A673 (cell line): ENCODE measurements at regions not wholly inside any gene's neighbourhood (a gene's known extent, or its start where the extent isn't known, plus 50 kb on each side); places are given as distances from the start of the nearest gene placed in this dataset.

ENCODE experiments used
- BruUV-seq: library from RNA; stranded (reverse); fragments of 400-500 nt; replicated peaks from 2 replicates; lab custom pipeline; 2021; lab: Mats Ljungman, UMichigan
- CTCF ChIA-PET: fragments of 300-600 bp; sonication (Branson Sonifier 250); formaldehyde crosslinking; loops from one replicate; lab custom pipeline; 2022; ENCODE audit warnings: antibody characterized with exemption; lab: Charles Lee
- POLR2A ChIA-PET: fragments of 300-600 bp; sonication (Branson Sonifier 250); formaldehyde crosslinking; loops from one replicate; lab custom pipeline; 2022; ENCODE audit warnings: antibody characterized with exemption; ENCODE audit not compliant: low non-redundant PET; lab: Charles Lee
- DNase-seq: peaks from one replicate; pipeline ENCODE4 v3.0.0-alpha.2; 2015; ENCODE audit warnings: low spot score
- H3K27ac ChIP-seq: fragments of 200-600 bp; sonication (generic); 2 replicates; pipeline ENCODE4 v1.5.1; 2016; ENCODE audit warnings: mixed run types, low read depth, mild to moderate bottlenecking, mixed read lengths, antibody characterized with exemption, low read length; ENCODE audit not compliant: poor library complexity, severe bottlenecking
- H3K27me3 ChIP-seq: fragments of 200-600 bp; sonication (generic); replicated peaks from 2 replicates; pipeline ENCODE4 v1.6.1; 2017; ENCODE audit warnings: mixed run types, low read depth, mild to moderate bottlenecking, mixed read lengths, antibody characterized with exemption, low read length; ENCODE audit not compliant: insufficient read depth, poor library complexity
- H3K36me3 ChIP-seq: fragments of 200-600 bp; sonication (generic); 2 replicates; pipeline ENCODE4 v1.6.1; 2016; ENCODE audit warnings: mixed run types, mild to moderate bottlenecking, mixed read lengths, antibody characterized with exemption, low read length; ENCODE audit not compliant: insufficient read depth, poor library complexity, severe bottlenecking
- H3K4me1 ChIP-seq: fragments of 200-600 bp; sonication (generic); 2 replicates; pipeline ENCODE4 v1.6.1; 2017; ENCODE audit warnings: mixed run types, mild to moderate bottlenecking, mixed read lengths, antibody characterized with exemption, low read length; ENCODE audit not compliant: insufficient read depth, poor library complexity, severe bottlenecking
- H3K4me3 ChIP-seq: fragments of 200-600 bp; sonication (generic); 2 replicates; pipeline ENCODE4 v1.5.1; 2016; ENCODE audit warnings: low read depth, mixed run types, mild to moderate bottlenecking, mixed read lengths, low read length; ENCODE audit not compliant: poor library complexity, severe bottlenecking
- H3K9me3 ChIP-seq: fragments of 200-600 bp; sonication (generic); 2 replicates; pipeline ENCODE4 v1.6.1; 2016; ENCODE audit warnings: mixed run types, low read depth, mild to moderate bottlenecking, mixed read lengths, antibody characterized with exemption, low read length; ENCODE audit not compliant: poor library complexity, severe bottlenecking
- CTCF ChIP-seq: fragments of 300-800, 200-600 bp; sonication (generic); conservative IDR thresholded peaks from 2 replicates; pipeline ENCODE4 v1.5.1; 2017; ENCODE audit warnings: low read depth, mild to moderate bottlenecking, antibody characterized with exemption, low read length, moderate library complexity, mixed read lengths
- EZH2 ChIP-seq: fragments of 200-600 bp; sonication (generic); IDR thresholded peaks from 2 replicates; pipeline ENCODE4 v1.6.1; 2017; ENCODE audit warnings: borderline replicate concordance, low read depth, mild to moderate bottlenecking, mixed read lengths, antibody characterized with exemption, low read length; ENCODE audit not compliant: poor library complexity, severe bottlenecking
- intact Hi-C: fragments of 100-400 bp; cut with micrococcal nuclease; formaldehyde crosslinking; loops from one replicate; pipeline ENCODE4 v1.10.0; 2022; ENCODE audit not compliant: unreplicated experiment

DNA sequence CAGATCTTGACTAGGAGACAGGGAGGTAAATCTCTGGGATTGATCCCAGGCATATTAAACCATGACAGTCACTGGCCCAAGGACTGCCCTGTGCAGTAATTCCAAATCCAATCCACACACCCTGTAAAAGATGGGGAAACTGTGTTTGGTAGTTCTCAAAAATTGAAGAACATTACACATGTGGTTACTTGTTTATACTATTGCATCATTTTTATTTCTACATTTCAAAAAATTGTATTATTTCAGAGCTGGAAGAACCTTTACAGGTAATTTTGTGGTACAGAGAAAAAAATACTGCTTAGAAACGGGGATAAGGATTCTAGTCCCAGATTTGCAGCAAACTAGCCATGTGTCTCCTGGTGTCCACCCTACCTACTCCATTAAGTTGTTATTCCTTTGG, 400.5 kb downstream of the LRIG3 start:
- no TSS peak for BruUV-seq
- CTCF ChIA-PET, result no interaction called here
- intact Hi-C loops, result no loop called here

DNA sequence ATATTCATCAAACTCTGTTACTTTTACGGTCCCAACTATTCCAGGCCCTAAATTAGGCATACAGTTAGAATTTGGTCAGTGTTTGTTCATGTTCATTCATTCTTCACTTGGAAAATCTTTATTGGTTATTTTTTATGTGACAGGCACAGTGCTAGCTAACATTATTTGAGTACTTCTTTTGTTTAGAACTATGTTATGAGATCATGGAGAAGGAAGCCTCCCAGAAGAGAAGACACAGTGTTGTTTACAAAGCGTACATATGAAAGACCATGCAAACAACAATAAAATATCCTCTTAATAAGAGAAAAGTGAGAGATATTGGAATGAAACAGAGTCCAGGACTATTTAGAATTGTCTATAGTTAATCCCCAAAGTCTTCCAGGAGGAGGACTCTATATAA, 399.2 kb downstream of the LRIG3 start:
- Histone ChIP-seq H3K36me3 (no peaks in the 10 kb centered on the region), H3K4me1 (no peaks in the 10 kb centered on the region), H3K4me3 (no peak overlapping the region), H3K27me3 (no peaks in the 10 kb centered on the region), H3K27ac (no peak overlapping the region), H3K9me3 (peaks cover 13% of the 10 kb centered on the region)
- ChIA-PET CTCF (no interaction called here), POLR2A (no interaction called here)
- TF ChIP-seq EZH2 (no peak), CTCF (no peak)
- intact Hi-C loops, result no loop called here
- DNase-seq, result no peak
- BruUV-seq, result no TSS peak

More for the DNA sequence above, 400.5 kb downstream of the LRIG3 start:
- peaks cover 13% of the 10 kb centered on the region for H3K9me3 ChIP-seq
- no peaks in the 10 kb centered on the region for H3K36me3 ChIP-seq
- no peak overlapping the region for H3K27ac ChIP-seq
- no peak overlapping the region for H3K4me3 ChIP-seq
- no peak for DNase-seq
- POLR2A ChIA-PET, result no interaction called here
- no peaks in the 10 kb centered on the region for H3K4me1 ChIP-seq
- TF ChIP-seq CTCF (no peak), EZH2 (no peak)
- H3K27me3 ChIP-seq, result no peaks in the 10 kb centered on the region

DNA sequence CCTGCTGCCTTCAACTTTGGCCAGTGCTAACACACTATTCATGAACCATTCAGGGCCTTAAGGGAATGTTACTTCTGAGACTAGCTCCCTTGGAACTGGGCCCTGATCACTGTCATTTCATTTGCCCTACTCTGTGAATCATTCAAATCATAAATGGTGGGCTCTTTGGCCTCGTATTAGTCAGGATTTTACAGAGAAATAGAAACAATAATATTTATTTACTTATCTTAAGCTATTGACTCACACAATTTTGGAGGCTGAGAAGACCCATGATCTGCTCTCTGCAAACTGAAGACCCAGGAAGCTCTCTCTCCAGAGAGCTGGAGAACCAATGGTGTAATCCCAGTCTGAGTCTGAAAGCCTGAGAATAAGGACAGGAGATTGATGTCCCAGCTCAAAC, 398.5 kb downstream of the LRIG3 start:
- no TSS peak for BruUV-seq
- no peak overlapping the region for H3K27ac ChIP-seq
- CTCF ChIA-PET, result no interaction called here
- H3K27me3 ChIP-seq, result no peaks in the 10 kb centered on the region
- intact Hi-C loops, result no loop called here
- no peak for DNase-seq
- H3K36me3 ChIP-seq, result no peaks in the 10 kb centered on the region
- H3K9me3 ChIP-seq, result peaks cover 13% of the 10 kb centered on the region
- no peak overlapping the region for H3K4me3 ChIP-seq
- H3K4me1 ChIP-seq, result no peaks in the 10 kb centered on the region
- POLR2A ChIA-PET, result no interaction called here
- no peak for TF ChIP-seq EZH2
- no peak for TF ChIP-seq CTCF
